Tibial artery (tissue), 4 donors: ENCODE measurements at regions not wholly inside any gene's neighbourhood (a gene's known extent, or its start where the extent isn't known, plus 50 kb on each side); places are given as distances from the start of the nearest gene placed in this dataset.

Experiments
- DNase-seq, 2 donors: peaks; one replicate each; pipeline ENCODE4 v3.0.0-alpha.2; 2019
- H3K27ac ChIP-seq, 2 donors: fragments of 200-600 bp; sonication (generic) in 1 of 2; 1 replicate in 1 of 2; 2 replicates in 1 of 2; pipeline ENCODE4 v1.5.1; 2018 to 2019; ENCODE audit warnings: mild to moderate bottlenecking in 1 of 2
- H3K27me3 ChIP-seq, 2 donors: fragments of 200-600 bp; sonication (generic) in 1 of 2; one replicate each; pipeline versions ENCODE4 v1.5.1 to v1.6.0; 2016 to 2019
- H3K36me3 ChIP-seq, 3 donors: fragments of 200-600 bp; sonication (generic) in 2 of 3; one replicate each; pipeline ENCODE4 v1.5.1; 2016 to 2019; ENCODE audit warnings: mild to moderate bottlenecking in 2 of 3
- H3K4me1 ChIP-seq, 4 donors: fragments of 200-600 bp; sonication (generic) in 2 of 4; 1 replicate in 3 of 4; 2 replicates in 1 of 4; pipeline ENCODE4 v1.5.1; 2016 to 2019
- H3K4me3 ChIP-seq, 2 donors: fragments of 200-600 bp; sonication (generic) in 1 of 2; 1 replicate in 1 of 2; 2 replicates in 1 of 2; pipeline ENCODE4 v1.5.1; 2018 to 2019; ENCODE audit warnings: mild to moderate bottlenecking in 2 of 2
- H3K9me3 ChIP-seq, 3 donors: fragments of 200-600 bp; sonication (generic) in 1 of 3; one replicate each; pipeline ENCODE4 v1.5.1; 2016 to 2019
- intact Hi-C: fragments of 100-400 bp; cut with DNase I; formaldehyde crosslinking; loops from one replicate; pipeline ENCODE4 v1.15.0; 2023; ENCODE audit warnings: low total_unique reads
- TF ChIP-seq, protein P1 (sequence below), 2 experiments: fragments of 200-600 bp in 1 of 2; fragments of 450-650 bp in 1 of 2; IDR thresholded peaks; one replicate each; pipeline ENCODE4 v1.5.1; 2017 to 2019; ENCODE audit warnings: antibody characterized with exemption in 2 of 2, mild to moderate bottlenecking in 1 of 2, moderate library complexity in 1 of 2

DNA sequence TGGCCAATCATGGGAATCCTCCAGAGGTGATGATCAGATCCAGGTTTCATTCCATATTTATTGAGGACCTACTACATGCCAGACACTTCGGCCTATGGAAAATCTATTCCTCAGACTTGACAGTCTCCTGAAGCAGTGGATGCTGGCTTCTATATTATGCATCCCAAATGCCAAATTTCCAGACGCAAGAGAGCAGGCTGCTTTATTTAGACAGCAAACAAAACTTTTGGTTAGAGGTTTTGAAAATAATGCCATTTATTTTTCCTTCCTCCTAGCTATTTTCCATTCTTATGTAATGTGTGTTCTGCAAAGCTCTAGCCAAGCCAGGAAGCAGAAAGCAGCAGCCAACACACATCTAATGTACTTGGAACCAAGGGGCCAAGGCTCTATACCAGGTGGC is 330.8 kb downstream of the GPAM start:
- Histone ChIP-seq H3K27ac (no peak overlapping the region), H3K4me1 (no peaks in the 10 kb centered on the region), H3K36me3 (no peaks in the 10 kb centered on the region), H3K9me3 (peaks cover 0 to 13% (median 11%) of the 10 kb centered on the region in 3 donors), H3K27me3 (no peaks in the 10 kb centered on the region), H3K4me3 (no peak overlapping the region)
- TF ChIP-seq, protein P1, sequence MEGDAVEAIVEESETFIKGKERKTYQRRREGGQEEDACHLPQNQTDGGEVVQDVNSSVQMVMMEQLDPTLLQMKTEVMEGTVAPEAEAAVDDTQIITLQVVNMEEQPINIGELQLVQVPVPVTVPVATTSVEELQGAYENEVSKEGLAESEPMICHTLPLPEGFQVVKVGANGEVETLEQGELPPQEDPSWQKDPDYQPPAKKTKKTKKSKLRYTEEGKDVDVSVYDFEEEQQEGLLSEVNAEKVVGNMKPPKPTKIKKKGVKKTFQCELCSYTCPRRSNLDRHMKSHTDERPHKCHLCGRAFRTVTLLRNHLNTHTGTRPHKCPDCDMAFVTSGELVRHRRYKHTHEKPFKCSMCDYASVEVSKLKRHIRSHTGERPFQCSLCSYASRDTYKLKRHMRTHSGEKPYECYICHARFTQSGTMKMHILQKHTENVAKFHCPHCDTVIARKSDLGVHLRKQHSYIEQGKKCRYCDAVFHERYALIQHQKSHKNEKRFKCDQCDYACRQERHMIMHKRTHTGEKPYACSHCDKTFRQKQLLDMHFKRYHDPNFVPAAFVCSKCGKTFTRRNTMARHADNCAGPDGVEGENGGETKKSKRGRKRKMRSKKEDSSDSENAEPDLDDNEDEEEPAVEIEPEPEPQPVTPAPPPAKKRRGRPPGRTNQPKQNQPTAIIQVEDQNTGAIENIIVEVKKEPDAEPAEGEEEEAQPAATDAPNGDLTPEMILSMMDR (IDR thresholded peaks at IDR 0.05), result no peak
- intact Hi-C loops, result no loop called here
- no peak for DNase-seq

DNA sequence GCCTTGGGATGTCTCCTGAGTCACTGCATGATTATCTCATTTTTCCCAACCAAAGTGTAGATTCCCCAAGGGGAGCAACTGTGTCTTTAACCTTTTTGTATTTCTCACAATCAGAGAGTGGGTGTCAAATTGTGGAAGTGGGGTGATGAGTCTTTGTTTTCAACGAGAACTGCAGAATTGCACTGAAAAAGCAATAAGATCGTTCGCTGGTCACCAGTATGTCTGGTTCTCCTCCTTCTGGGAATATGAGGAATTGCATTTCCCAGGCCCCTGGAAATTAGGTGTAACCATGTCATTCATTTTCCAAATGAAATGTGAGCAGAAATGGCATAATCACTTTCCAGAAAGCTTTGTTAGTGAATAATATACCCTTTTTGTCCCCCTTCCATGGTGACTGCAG is 326.9 kb downstream of the GPAM start:
- intact Hi-C loops, result no loop called here
- Histone ChIP-seq H3K27me3 (no peaks in the 10 kb centered on the region), H3K27ac (no peak overlapping the region), H3K4me1 (no peaks in the 10 kb centered on the region), H3K4me3 (no peak overlapping the region), H3K9me3 (no peaks in the 10 kb centered on the region), H3K36me3 (no peaks in the 10 kb centered on the region)
- DNase-seq, result no peak
- TF ChIP-seq, protein P1 (IDR thresholded peaks at IDR 0.05), result no peak

DNA sequence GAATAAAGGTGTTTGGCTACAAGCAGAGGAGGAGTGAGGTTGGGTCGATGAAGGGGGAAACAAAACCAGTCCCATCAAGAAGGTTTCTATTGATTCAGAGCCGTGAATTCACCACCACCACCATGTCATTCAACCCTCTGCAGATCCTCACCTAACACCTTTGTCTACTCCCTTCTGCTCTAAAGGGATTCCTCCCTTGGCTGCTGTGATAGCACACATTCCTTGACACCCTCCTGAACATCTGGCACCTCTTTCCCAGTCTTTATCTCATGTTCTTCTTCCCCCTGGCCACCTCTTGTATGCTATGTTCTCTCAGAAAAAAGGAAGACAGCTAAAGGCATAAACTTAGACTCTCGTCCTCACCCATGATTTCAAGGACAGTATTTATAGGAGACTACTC is 318.0 kb downstream of the GPAM start:
- intact Hi-C loops, result no loop called here

DNA sequence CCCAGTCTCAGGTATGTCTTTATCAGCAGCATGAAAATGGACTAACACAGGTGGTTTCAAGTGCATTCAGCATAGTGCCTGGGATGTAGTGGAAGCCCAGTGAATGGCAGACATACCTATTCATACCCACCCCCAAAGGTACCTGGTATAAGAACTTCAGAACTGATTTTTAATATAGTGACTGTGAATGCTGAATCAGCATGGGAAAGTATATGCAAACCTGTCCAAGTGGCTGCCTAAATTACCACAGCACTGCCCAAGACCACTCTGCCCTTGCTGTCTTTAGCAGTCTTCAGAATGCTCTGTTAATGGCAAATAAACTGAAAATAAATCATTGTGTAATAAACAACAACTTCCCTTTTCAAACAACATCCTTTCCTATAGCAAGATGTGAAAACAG is 312.1 kb downstream of the GPAM start:
- no peak overlapping the region for H3K27ac ChIP-seq
- H3K9me3 ChIP-seq, result peaks cover 0 to 4% (median 0%) of the 10 kb centered on the region in 3 donors
- no peaks in the 10 kb centered on the region for H3K27me3 ChIP-seq
- intact Hi-C loops, result no loop called here
- no peaks in the 10 kb centered on the region for H3K36me3 ChIP-seq
- no peak for DNase-seq
- no peak overlapping the region for H3K4me3 ChIP-seq
- TF ChIP-seq, protein P1 (IDR thresholded peaks at IDR 0.05), result no peak
- no peaks in the 10 kb centered on the region for H3K4me1 ChIP-seq

More for the DNA sequence above, 318.0 kb downstream of the GPAM start:
- DNase-seq, result no peak
- H3K4me3 ChIP-seq, result no peak overlapping the region
- H3K9me3 ChIP-seq, result peaks cover 0 to 4% (median 0%) of the 10 kb centered on the region in 3 donors
- H3K27me3 ChIP-seq, result no peaks in the 10 kb centered on the region
- no peak overlapping the region for H3K27ac ChIP-seq
- TF ChIP-seq, protein P1 (IDR thresholded peaks at IDR 0.05), result no peak
- no peaks in the 10 kb centered on the region for H3K36me3 ChIP-seq
- H3K4me1 ChIP-seq, result no peaks in the 10 kb centered on the region

DNA sequence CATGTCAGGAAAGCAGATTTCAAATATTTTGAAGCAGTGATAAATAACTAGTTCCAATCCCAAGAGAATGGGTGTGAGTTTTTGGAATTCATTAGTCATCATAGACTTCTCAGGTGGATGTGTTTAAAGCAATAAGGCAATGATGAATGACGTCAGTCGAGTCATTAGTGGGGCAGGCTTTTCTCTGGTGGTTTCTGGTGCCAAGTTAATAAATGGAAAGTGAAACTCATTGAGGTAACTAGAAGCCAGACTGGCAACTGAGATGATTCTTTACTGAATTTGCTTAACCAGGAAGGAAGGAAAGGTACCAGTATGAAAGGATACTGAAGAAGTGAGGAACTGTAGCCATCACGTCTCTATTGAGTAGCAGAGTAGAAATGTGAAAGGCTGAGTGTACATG is 311.0 kb downstream of the GPAM start:
- Histone ChIP-seq H3K9me3 (peaks cover 0 to 4% (median 0%) of the 10 kb centered on the region in 3 donors), H3K36me3 (no peaks in the 10 kb centered on the region), H3K4me1 (no peaks in the 10 kb centered on the region), H3K27me3 (no peaks in the 10 kb centered on the region), H3K4me3 (no peak overlapping the region), H3K27ac (no peak overlapping the region)
- TF ChIP-seq, protein P1 (IDR thresholded peaks at IDR 0.05), result no peak
- intact Hi-C loops, result no loop called here
- DNase-seq, result no peak

DNA sequence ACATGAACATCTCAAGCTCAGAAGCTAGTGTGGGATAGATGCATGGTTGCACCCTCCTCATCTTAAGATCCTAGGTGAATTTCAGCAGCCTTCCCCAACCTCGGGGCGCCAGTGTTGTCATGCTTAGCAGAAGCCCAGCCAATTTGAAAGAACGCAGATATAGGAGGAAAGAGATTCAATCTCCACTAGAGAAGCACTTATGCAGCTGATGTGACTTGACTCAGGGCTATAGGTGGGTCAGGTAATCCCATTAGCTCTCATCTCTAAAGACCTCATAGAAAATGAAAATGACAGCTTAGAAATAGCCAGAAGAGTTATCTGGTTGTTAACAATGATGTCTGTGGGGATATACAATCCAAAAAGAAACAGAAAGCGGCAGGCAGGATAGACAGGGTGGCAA is 310.5 kb downstream of the GPAM start:
- TF ChIP-seq, protein P1 (IDR thresholded peaks at IDR 0.05), result no peak
- H3K4me3 ChIP-seq, result no peak overlapping the region

More for the DNA sequence above, 310.5 kb downstream of the GPAM start:
- no peaks in the 10 kb centered on the region for H3K36me3 ChIP-seq
- intact Hi-C loops, result no loop called here
- no peak overlapping the region for H3K27ac ChIP-seq
- DNase-seq, result no peak
- H3K9me3 ChIP-seq, result peaks cover 0 to 4% (median 0%) of the 10 kb centered on the region in 3 donors
- no peaks in the 10 kb centered on the region for H3K4me1 ChIP-seq
- H3K27me3 ChIP-seq, result no peaks in the 10 kb centered on the region
